Lower lobe of right lung (tissue), 2 donors: ENCODE measurements at regions not wholly inside any gene's neighbourhood (a gene's known extent, or its start where the extent isn't known, plus 50 kb on each side); places are given as distances from the start of the nearest gene placed in this dataset.

Experiments used
- ATAC-seq, 2 donors: fragments of 200-7000 bp; cut with Tn5 transposase; one replicate each; pipeline ENCODE4 v1.9.1; 2020 to 2022; ENCODE audit warnings: mild to moderate bottlenecking in 2 of 2, moderate library complexity in 2 of 2
- DNase-seq: peaks from one replicate; pipeline ENCODE4 v3.0.0-alpha.2; 2020
- H3K27ac ChIP-seq: fragments of 200-600 bp; one replicate; pipeline ENCODE4 v1.8.0; 2022
- H3K27me3 ChIP-seq: fragments of 200-600 bp; one replicate; pipeline ENCODE4 v1.8.0; 2022; ENCODE audit warnings: low read depth
- H3K36me3 ChIP-seq: fragments of 200-600 bp; one replicate; pipeline ENCODE4 v1.8.0; 2022; ENCODE audit warnings: mild to moderate bottlenecking
- H3K4me1 ChIP-seq: fragments of 200-600 bp; one replicate; pipeline ENCODE4 v1.8.0; 2022
- H3K4me3 ChIP-seq: fragments of 200-600 bp; one replicate; pipeline ENCODE4 v1.8.0; 2022; ENCODE audit warnings: mild to moderate bottlenecking
- H3K9me3 ChIP-seq: fragments of 200-600 bp; one replicate; pipeline ENCODE4 v1.8.0; 2022
- intact Hi-C: fragments of 100-400 bp; cut with DNase I; formaldehyde crosslinking; loops from one replicate; pipeline ENCODE4 v1.11.0; 2022
- TF ChIP-seq, protein P1 (sequence below): fragments of 200-600 bp; IDR thresholded peaks from one replicate; pipeline ENCODE4 v1.8.0; 2022; ENCODE audit warnings: antibody characterized with exemption, mild to moderate bottlenecking
- donor health status: DM: no; HTN: yes; CAD: no; lungs with severe emphysema.

DNA sequence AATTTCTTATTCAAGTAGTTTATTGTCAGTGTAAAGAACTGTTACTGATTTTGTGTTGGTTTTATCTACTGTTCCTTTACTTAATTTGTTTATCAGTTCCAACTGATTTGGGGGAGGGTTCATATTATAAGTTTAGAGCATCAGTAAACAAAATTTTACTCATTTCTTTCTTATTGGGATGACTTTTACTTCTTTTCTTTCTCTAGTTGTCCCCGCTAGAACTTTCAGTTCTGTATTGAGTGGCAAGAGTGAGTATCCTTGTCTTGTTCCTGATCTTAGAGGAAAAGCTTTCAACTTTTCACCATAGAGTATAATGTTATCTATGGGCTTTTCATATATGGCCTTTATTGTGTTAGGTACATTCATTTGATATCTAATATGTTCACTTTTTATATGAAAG lies 584.1 kb downstream of the LRFN5 start:
- ATAC-seq (no peak), DNase-seq (no peak)
- intact Hi-C loops, result no loop called here
- TF ChIP-seq, protein P1, sequence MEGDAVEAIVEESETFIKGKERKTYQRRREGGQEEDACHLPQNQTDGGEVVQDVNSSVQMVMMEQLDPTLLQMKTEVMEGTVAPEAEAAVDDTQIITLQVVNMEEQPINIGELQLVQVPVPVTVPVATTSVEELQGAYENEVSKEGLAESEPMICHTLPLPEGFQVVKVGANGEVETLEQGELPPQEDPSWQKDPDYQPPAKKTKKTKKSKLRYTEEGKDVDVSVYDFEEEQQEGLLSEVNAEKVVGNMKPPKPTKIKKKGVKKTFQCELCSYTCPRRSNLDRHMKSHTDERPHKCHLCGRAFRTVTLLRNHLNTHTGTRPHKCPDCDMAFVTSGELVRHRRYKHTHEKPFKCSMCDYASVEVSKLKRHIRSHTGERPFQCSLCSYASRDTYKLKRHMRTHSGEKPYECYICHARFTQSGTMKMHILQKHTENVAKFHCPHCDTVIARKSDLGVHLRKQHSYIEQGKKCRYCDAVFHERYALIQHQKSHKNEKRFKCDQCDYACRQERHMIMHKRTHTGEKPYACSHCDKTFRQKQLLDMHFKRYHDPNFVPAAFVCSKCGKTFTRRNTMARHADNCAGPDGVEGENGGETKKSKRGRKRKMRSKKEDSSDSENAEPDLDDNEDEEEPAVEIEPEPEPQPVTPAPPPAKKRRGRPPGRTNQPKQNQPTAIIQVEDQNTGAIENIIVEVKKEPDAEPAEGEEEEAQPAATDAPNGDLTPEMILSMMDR, result no peak
- H3K36me3 ChIP-seq, result no peaks in the 10 kb centered on the region
- no peak overlapping the region for H3K4me3 ChIP-seq
- H3K27ac ChIP-seq, result no peak overlapping the region
- H3K9me3 ChIP-seq, result no peaks in the 10 kb centered on the region
- no peaks in the 10 kb centered on the region for H3K27me3 ChIP-seq
- no peaks in the 10 kb centered on the region for H3K4me1 ChIP-seq

DNA sequence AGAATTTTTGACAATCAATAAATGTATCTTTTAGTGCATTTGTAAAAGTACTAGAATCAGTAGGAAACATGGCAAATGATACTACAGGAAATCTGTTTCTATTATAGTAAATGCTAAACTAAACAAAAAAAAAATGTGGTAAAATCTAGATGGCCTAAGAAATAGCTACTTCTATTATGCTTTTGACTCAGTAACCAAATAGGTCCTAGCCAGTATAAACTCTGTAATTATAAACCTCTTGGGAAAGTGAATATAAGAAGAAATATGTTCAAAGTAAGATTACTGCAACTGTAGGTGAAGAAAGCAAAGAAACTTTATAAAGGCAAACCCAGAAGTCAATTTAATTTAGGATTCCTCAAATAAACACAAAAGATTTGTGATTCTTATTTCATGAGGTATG lies 581.2 kb downstream of the LRFN5 start:
- Histone ChIP-seq H3K9me3 (no peaks in the 10 kb centered on the region), H3K27me3 (no peaks in the 10 kb centered on the region), H3K27ac (no peak overlapping the region), H3K4me1 (no peaks in the 10 kb centered on the region), H3K4me3 (no peak overlapping the region), H3K36me3 (no peaks in the 10 kb centered on the region)
- intact Hi-C loops, result no loop called here
- TF ChIP-seq, protein P1, result no peak
- ATAC-seq (no peak), DNase-seq (no peak)

DNA sequence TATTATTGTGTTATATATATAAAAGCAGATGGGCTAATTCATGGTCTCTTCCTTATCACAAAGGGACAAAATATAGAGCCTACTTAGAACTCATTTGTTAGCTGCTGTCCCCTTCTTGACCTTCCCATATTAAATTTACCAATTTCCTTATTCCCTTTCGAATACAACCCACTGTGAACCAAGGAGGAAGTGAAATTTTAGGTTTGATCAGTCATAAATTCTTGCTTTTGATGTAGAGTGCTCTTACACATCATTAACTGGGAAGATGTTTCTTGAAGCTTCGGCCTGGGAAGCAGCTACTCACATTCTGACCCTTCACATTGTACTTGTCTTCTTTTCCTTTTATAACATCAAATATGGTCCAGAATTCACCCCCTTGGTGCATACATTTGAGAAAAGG lies 579.0 kb downstream of the LRFN5 start:
- no peak for DNase-seq
- H3K4me1 ChIP-seq, result no peaks in the 10 kb centered on the region
- ATAC-seq, result no peak
- no peaks in the 10 kb centered on the region for H3K36me3 ChIP-seq
- no peaks in the 10 kb centered on the region for H3K27me3 ChIP-seq
- intact Hi-C loops, result no loop called here
- H3K27ac ChIP-seq, result no peak overlapping the region
- TF ChIP-seq, protein P1, result no peak
- no peaks in the 10 kb centered on the region for H3K9me3 ChIP-seq
- H3K4me3 ChIP-seq, result no peak overlapping the region

DNA sequence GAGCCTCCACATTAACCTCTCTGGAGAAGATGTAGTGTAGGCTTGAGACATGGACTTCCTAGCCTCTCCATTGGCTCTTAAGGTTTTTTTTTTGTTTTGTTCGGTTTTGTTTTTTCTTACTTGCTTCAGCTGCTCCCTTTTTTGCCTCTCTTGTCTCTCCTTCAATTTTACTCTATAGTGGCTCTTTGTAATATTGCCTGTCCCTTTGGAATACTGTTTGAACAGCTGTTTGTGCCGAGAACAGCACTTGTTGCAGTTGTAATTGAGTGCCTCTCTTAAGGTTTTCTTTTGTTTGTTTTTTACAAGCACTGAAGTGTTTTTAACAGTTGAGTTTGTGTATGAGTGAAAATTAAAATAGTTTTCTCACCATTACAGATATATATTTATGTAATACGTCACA lies 567.7 kb downstream of the LRFN5 start:
- ATAC-seq (no peak), DNase-seq (no peak)
- Histone ChIP-seq H3K27ac (no peak overlapping the region), H3K9me3 (no peaks in the 10 kb centered on the region), H3K36me3 (no peaks in the 10 kb centered on the region), H3K4me1 (no peaks in the 10 kb centered on the region), H3K4me3 (no peak overlapping the region), H3K27me3 (no peaks in the 10 kb centered on the region)
- TF ChIP-seq, protein P1, result no peak
- intact Hi-C loops, result no loop called here

DNA sequence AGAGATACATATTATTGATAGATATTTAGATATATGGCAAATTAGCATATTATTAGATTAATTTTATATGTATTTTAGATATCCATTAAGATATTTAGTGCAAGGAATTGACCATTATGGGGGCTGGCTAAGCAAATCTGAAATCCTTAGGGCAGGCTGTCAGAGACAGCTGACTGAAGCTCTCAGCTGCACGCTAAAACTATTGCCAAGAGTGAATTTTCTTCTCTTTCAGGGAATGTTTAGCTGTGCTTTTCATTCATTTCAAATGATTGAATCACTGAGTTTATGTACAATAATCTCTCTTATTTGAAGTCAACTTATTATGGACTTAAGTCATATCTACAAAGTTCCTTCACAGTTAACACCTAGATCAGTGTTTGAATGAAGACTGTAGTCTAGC lies 566.5 kb downstream of the LRFN5 start:
- TF ChIP-seq, protein P1, result no peak
- Histone ChIP-seq H3K9me3 (no peaks in the 10 kb centered on the region), H3K27ac (no peak overlapping the region), H3K4me3 (no peak overlapping the region), H3K4me1 (no peaks in the 10 kb centered on the region), H3K36me3 (no peaks in the 10 kb centered on the region), H3K27me3 (no peaks in the 10 kb centered on the region)
- DNase-seq (no peak), ATAC-seq (no peak)
- intact Hi-C loops, result no loop called here

DNA sequence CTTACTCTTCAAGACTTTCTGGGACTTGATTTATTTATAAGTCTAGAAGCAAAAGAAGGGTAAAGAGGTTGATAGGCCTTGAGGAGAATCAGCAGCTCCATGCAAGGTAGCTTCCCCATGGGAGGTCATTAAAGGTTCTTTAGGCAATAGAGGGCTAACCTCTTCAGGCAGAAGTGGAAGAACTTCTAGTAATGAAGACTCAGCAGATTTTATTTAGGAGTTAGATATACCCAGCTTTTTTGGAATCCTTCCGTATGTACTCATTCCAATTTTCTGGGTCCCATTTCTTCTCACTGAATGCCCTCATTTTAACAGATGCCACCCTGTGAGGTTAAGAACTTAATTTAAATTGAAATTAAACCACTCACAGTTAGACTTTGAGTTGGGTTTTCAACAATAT lies 565.6 kb downstream of the LRFN5 start:
- DNase-seq, result no peak
- no peaks in the 10 kb centered on the region for H3K27me3 ChIP-seq
- no peaks in the 10 kb centered on the region for H3K4me1 ChIP-seq
- no peak for ATAC-seq
- TF ChIP-seq, protein P1, result no peak
- intact Hi-C loops, result no loop called here
- no peak overlapping the region for H3K27ac ChIP-seq
- H3K4me3 ChIP-seq, result no peak overlapping the region
- no peaks in the 10 kb centered on the region for H3K36me3 ChIP-seq
- no peaks in the 10 kb centered on the region for H3K9me3 ChIP-seq
